ENCODE measurements at regions not wholly inside any gene's neighbourhood (a gene's known extent, or its start where the extent isn't known, plus 50 kb on each side); places are given as distances from the start of the nearest gene placed in this dataset.

GRCh38 chr18:39801848-39802247 lies 2153.2 kb upstream of the PIK3C3 start:
- no peak for DNase-seq (ENCODE audit: low read depth)

- no peak for DNase-seq (ENCODE audit: low read depth)
Observed at GRCh38 chr18:39801010-39801409, 2154.0 kb upstream of the PIK3C3 start.

- DNase-seq (ENCODE audit: low read depth) = no peak
Observed at GRCh38 chr18:39799006-39799405, 2156.0 kb upstream of the PIK3C3 start.

DNA sequence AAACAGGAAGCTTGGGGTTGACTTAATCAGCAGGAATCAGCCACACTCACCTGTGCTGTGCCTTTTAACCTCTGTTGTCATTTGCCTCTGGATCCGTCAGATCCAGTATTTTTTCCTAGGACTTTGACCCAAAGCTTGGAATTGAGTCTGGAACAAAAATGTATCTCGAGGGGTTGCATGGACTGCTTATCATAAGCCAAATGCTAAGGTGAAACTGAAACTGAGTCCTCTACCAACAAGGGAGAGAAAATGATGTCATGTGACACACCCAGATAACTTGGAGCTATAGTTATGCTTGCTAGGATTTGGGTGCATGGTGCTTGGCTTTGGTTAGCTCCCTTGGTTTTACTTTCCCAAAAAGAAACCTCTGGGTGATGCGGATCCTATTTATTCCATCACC lies 2158.6 kb upstream of the PIK3C3 start:
- no peak for DNase-seq (ENCODE audit: low read depth)

- no peak for DNase-seq (ENCODE audit: low read depth)
Observed at GRCh38 chr18:39795350-39795749, 2159.7 kb upstream of the PIK3C3 start.

- DNase-seq (ENCODE audit: low read depth) = no peak
Observed at GRCh38 chr18:39793609-39794008, 2161.4 kb upstream of the PIK3C3 start.

DNA sequence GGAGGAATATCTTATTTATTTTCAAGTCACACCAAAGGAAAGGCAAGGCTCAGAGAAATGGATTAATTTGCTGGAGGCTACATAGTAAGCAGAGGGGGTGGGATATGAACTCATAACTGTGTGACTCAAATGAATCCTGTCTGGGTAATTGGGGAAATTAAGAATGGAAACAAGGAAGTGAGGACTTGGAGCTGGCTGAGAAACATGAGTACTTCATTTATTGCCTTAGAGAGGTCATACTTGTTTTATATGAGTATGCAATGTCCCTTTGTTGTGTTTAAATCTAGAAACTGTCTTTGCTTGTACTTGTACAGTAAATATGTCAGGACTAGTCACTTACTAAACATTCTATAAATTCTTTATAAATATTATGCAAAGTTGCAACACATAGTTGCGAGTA lies 2166.7 kb upstream of the PIK3C3 start:
- DNase-seq (ENCODE audit: low read depth) = no peak

GRCh38 chr18:39786477-39786876 lies 2168.6 kb upstream of the PIK3C3 start:
- DNase-seq (ENCODE audit: low read depth) = no peak

- DNase-seq (ENCODE audit: low read depth) = no peak
Observed at GRCh38 chr18:39784541-39784940, 2170.5 kb upstream of the PIK3C3 start.

- DNase-seq (ENCODE audit: low read depth) = no peak
Observed at GRCh38 chr18:39781565-39781964, 2173.5 kb upstream of the PIK3C3 start.

DNA sequence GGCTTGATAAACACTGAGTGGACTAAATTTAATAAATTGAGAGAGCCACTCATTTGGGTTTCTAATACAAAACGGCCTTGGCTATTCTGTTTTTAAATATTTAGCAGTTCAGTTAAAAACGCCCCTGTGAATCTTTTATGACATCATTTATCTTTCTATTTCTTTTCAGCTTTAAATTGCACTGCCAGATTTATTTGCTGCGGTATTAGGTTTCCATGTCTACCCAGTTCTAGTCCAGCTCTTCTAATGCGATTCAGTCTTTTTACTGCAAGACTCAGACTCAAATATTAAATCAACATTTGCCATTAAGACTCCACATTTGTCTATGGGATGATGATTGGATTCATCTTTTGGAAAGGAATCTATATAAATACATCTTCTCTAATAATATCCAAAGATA lies 2174.3 kb upstream of the PIK3C3 start:
- DNase-seq (ENCODE audit: low read depth) = no peak

GRCh38 chr18:39779926-39780325 lies 2175.1 kb upstream of the PIK3C3 start:
- no peak for DNase-seq (ENCODE audit: low read depth)

GRCh38 chr18:39776766-39777165 lies 2178.3 kb upstream of the PIK3C3 start:
- DNase-seq (ENCODE audit: low read depth) = no peak

DNA sequence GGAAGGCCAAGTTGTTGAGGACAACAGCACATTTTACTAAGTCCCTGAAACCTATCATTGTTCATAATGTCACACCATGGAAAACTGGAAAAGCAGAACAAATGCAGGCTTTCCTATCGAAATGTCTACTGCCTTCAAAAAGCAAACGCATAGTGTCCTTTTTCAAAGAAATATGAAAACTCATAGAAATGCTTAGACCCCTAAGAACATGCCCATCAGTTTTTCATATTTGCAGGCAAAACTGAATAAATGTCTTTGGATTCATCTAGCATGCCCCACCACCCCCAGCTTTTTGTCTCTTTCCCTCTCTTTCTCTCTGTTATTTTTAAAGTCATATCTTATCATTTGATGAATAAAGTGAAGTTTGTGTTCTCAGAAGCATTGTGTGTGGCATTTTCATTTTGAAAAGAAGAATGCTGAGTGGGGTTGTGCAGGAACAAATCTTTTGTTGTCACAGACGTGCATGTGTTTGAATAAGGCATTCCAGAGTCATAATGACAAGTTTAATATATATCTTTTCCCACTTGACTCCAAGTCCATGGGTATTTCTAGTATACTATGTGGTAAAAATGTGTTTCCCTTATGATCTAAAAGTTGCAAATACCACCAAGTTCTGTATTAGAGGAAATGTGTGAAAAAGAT lies 2180.0 kb upstream of the PIK3C3 start:
- DNase-seq (ENCODE audit: low read depth) = no peak

DNA sequence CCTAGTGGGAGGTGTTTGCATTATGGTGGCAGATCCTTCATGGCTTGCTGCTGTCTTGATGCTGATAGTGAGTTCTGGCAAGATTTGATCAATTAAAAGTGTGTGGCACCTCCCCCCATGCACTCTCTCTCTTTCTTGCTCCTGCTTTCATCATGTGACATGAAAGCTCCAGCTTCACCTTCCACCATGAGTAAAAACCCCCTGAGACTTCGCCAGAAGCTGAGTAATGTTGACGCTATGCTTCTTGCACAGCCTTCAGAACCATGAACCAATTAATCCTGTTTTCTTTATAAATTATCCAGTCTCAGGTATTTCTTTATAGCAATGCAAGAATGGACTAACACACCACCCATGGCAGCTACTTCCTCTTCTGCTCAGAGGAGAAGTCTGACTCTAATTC lies 2181.4 kb upstream of the PIK3C3 start:
- no peak for DNase-seq (ENCODE audit: low read depth)

- peak; percentile 43 for DNase-seq (ENCODE audit: low read depth)
Observed at GRCh38 chr18:39772155-39772919, 2182.7 kb upstream of the PIK3C3 start.

GRCh38 chr18:39770399-39770798 lies 2184.6 kb upstream of the PIK3C3 start:
- no peak for DNase-seq (ENCODE audit: low read depth)

DNA sequence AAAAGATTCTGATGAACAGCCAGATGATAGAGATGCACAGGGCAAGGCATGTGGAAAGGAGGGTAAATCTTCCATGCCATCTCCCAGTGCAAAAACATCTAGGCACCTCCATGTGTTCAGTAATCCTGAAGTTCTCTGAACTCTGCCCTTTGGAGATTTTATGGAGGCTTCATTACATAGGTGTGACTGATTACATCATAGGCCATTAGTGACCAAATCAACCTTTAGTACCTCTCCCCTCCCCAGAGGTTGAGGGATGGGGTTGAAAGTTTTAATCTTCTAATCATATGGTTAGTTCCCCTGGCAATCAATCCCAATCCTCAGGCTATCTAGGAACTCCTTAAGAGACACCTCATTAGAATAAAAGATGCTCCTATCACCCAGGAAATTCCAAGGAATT lies 2190.2 kb upstream of the PIK3C3 start:
- DNase-seq (ENCODE audit: low read depth) = no peak

GRCh38 chr18:39761273-39761672 lies 2193.8 kb upstream of the PIK3C3 start:
- DNase-seq (ENCODE audit: low read depth) = no peak

GRCh38 chr18:39759926-39760325 lies 2194.3 kb upstream of the CELF4 start:
- no peak for DNase-seq (ENCODE audit: low read depth)

DNA sequence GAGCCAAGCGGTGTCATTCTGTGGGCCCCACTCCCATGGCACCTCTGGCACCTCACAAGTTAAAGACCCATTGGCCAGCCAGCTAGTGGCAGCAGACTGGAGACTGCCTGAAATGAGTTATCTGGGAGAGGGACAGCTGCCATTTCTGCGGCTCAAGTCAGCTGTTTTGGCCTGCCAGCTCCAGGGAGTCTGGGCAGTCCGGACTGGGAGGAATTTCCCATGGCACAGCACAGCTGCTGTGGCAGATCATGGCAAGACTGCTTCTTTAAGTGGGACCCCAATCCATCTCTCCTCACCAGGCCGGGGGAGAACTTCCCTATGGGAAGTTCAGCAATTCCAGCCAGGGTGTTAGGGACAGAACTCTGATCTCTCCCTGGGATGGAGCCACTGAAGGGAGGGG lies 2187.6 kb upstream of the CELF4 start:
- DNase-seq (ENCODE audit: low read depth) = no peak

GRCh38 chr18:39752351-39752750 lies 2186.8 kb upstream of the CELF4 start:
- DNase-seq (ENCODE audit: low read depth) = no peak

DNA sequence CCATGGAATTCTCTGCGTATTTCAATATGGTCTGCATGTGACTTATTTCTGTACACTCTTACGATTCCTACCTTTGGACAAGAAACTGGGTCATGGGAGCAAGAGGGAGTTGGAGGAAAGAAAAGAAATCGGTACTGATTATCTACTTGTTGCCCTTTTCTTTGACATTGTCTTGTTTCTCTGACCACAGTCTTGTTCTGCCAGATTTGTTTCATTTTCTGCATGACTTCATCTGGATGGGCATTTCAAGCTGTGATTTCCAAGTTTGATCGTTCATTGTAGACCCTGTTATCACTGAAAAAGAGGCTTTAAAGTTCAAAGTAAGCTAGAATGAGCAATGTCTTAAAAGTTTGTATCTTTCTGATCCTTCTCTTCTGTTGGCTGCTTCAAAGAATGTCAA lies 2186.3 kb upstream of the CELF4 start:
- no peak for DNase-seq (ENCODE audit: low read depth)

DNA sequence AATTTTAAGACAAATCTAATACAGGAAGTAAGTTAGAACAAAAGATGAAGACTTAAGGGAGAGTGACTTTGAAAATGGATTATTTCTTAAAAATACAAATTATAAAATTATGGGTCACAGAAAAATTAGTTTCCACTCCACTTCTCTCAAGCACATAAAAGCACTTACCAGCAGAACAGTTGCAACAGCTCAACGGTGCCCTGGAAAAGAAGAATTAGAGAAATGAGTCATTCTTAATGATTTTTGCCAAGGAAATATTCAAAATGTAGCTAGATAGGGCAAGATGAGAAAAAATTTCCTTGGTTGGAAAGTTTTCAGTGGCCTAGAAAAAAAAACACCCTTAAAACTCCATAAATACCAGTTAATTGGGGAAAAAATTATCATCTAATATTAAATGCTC lies 2185.6 kb upstream of the CELF4 start:
- no peak for DNase-seq (ENCODE audit: low read depth)

Measured in non-pigmented ciliary epithelial cell (primary cell).